CD1c-positive myeloid dendritic cell (primary cell): ENCODE measurements at regions not wholly inside any gene's neighbourhood (a gene's known extent, or its start where the extent isn't known, plus 50 kb on each side); places are given as distances from the start of the nearest gene placed in this dataset.

Experiments used
- DNase-seq: peaks from one replicate; pipeline ENCODE4 v3.0.0-alpha.2; 2016; ENCODE audit errors: extremely low spot score

GRCh38 chr1:8267307-8267706, 50.6 kb upstream of the SLC45A1 start:
- DNase-seq, result no peak

DNA sequence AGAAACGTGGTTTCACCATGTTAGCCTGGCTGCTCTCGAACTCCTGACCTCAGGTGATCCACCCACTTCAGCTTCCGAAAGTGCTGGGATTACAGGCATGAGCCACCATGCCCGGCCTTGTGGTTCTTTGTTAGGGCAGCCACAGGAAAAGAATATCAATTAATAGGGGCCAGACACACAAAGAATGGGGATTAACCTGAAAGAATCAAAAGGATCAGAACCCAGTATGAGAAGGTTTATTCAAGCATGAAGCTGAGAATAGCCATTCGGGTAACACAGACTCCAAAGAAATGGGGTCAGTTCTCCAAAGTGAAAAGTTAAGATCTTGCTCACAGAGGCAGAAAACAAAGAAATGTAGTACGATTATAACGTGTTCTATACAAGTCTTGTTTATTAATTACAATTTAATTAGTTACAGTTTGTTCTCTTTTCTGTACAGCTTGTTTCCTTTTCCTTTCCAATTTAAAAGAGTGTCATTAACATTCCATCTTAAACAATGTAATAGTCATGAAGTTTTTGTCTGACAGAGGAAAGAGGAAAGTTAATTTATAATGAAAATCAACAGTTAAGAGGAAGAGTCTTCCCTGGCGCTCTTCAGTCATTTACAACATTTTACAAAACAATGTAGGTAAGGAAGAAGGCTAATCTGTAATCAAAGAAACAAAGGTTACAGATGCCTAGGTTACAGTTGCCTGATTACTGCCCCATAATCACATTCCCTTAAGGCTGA, 51.3 kb upstream of the SLC45A1 start:
- no peak for DNase-seq

DNA sequence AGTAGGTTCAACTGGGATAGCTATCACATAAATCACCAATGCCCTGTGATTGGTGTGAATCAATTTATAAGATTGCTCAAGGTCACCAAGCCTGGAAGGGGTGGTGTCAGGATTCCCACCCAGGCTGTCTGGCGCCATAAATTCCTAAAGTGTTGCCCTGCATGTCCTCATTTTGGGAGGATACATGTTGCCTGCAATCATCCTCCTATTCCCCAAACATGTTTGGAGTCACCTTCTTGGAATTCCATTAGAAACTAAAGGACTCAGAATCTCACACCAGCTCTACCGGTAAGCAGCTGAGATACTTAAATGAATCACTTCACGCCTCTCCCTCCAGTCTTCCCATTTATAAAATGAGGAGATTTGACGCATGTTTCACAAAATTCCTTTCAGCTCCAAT, 54.1 kb upstream of the SLC45A1 start:
- DNase-seq, result no peak

- DNase-seq, result no peak
These were observed 56.5 kb upstream of the SLC45A1 start for GRCh38 chr1:8261398-8261762.

GRCh38 chr1:8259498-8260290, 58.2 kb upstream of the SLC45A1 start:
- DNase-seq, result no peak

DNA sequence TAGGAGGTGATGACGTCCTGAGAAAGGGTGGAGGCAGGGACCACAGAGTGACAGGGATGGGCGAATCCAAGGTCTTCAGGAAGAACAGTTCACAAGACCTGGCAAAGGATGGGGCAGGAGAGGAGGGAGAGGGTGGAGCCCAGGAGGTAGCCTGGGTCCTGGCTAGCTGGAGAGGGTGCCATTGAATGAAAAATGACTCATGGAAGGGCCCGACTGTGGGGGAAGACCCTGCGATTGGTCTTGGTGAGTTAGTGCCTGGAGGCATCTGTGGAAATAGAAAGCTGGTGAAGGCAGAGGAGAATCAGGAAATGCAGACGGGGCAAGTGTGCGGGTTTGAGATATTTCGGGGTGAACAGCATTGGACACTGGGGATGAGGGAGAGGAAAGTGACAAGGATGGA, 60.3 kb upstream of the SLC45A1 start:
- no peak for DNase-seq

DNA sequence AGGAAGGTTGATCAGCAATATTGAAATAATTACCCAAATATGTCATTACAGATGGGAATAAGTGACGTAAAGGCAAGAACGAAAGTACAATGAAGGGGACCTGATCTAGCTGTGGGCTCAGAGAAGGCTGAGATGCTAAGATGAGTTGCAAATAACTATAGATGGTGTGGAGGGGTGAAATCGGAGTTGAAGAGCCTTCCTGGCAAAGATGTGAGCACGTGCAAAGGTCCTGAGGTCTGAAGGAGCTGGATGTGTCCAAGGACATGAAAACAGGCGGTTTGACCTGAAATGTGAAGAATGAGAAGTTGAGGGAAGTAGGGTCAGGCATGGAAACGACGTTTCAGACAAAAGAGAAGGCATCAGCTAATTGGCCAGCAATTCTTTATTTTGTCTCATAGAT, 61.6 kb upstream of the SLC45A1 start:
- no peak for DNase-seq

- DNase-seq, result no peak
These were observed 62.2 kb upstream of the SLC45A1 start for GRCh38 chr1:8255712-8256111.

DNA sequence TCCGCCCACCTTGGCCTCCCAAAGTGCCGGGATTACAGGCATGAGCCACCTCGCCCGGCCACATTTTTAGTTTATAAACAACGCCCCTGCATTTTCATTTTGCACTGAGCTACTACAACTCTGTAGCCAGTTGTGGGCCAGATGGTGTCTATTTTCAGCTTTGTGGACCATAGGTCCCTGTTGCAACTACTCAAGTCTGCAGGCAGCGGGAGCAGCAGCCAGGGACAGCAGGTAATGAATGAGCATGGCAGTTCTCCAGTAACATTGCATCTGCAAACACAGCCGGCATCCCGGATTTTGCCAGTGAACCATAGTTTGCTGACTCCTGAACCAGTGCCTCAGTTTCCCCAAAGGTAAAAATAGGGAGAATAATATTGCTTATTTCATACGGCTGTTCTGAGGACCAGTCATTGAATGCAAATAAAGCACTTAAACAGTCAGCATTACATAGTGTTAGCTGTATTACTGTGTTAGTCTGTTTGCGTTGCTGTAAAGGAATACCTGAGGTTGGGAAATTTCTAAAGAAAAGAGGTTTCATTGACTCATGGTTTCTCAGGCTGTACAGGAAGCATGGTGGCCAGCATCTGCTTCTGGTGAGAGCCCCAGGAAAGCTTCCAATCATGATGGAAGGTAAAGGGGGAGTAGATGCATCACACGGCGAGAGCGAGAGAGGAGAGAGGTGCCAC, 65.5 kb upstream of the SLC45A1 start:
- DNase-seq, result no peak

GRCh38 chr1:8251635-8252034, 66.3 kb upstream of the SLC45A1 start:
- DNase-seq, result no peak

DNA sequence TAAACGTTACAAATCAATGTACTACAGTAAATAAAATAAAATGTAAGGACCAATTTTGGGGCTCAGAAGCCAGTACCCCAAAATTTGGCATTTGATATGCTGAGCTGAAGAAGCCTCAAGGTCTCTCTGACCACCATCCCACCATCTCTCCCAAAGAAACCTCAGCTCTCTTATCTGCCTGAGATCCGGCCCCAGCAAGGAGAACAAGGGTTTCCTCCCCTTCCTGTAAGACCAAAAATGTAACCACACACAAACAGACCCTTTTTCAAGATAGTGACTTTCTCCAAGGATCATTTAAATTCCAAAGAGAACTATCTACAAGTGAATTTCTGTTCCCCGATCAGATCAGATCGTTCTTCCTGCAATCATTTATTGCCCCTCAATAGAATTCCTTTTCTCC, 68.1 kb upstream of the SLC45A1 start:
- DNase-seq, result no peak

- DNase-seq, result no peak
These were observed 70.0 kb upstream of the SLC45A1 start for GRCh38 chr1:8247811-8248436.

DNA sequence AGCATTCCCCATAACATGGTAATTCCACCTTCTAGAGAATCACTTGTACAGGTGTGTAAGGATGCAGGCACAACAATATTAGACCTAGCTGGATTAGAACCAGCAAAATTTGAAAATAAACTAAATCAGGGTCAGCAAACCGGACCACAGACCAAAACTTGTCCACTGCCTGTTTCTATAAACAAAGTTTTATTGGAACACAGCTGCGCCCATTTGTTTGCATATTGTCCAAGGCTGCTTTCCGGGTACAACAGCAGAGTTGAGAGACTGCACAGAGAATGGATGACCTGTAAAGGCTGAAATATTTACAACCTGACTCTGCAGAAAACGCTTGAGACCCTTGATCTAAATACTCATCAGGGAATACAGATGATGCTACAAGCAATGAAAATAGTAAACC, 73.6 kb upstream of the SLC45A1 start:
- no peak for DNase-seq

- no peak for DNase-seq
These were observed 75.4 kb upstream of the SLC45A1 start for GRCh38 chr1:8242498-8242897.

- DNase-seq, result no peak
These were observed 76.4 kb upstream of the SLC45A1 start for GRCh38 chr1:8241417-8242014.

DNA sequence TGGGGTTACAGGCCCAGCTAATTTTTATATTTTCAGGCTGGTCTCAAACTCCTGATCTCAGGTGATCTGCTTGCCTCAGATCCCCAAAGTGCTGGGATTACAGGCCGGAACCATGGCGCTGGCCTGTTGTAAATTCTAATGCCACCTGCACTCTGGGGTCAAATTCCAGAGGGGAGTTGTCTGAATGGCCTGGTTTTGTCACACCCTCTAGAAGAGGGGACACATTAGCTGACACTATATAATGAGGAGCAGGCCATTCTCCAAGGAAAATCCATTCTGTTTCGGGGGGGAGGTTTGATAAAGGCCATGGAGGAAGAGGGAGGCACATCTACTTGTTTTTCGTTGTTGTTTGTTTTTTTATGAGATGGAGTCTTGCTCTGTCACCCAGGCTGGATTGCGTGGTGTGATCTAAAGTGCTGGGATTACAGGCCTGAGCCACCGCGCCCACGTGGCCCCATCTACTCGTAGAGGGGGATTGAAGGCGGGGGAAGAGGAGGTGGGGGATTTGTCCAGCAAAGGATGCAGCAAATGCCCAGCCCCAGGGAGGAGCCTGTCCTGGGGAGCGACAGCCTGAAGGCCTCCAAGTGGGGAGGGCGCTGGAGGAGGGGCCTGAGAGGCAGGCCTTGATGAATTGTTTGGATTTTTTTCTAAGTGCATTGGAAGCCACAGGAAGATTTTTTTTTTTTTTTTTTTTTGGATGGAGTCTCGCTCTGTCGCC, 78.4 kb upstream of the SLC45A1 start:
- DNase-seq, result no peak

DNA sequence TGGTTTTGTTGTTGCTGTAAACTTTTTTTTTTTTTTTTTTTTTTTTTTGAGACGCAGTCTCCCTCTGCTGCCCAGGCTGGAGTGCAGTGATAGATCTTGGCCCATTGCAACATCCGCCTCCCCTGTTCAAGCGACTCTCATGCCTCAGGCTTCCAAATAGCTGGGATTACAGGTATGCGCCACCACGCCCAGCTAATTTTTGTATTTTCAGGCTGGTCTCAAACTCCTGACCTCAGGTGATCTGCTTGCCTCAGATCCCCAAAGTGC, 78.9 kb upstream of the SLC45A1 start:
- DNase-seq, result no peak

GRCh38 chr1:8238141-8239038, 79.5 kb upstream of the SLC45A1 start:
- DNase-seq, result peak; percentile 34

GRCh38 chr1:8232036-8232757, 85.7 kb upstream of the SLC45A1 start:
- DNase-seq, result no peak

DNA sequence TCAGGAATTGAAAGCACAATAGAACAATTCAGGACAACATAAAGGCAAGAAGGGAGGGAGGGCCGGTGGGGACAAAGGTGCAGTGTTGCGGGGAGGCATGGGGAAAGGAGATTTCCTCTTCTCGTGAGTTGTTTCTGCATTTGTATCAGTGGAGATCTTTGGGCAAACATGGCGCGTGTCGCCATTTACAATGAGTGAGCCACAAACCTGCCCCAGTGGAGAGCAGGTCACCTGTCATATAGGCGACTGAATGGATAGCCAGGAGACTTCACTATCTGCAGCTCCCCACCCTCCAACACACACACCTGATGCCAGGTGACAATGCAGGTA, 87.7 kb upstream of the SLC45A1 start:
- DNase-seq, result no peak
